ENCODE measurements at regions not wholly inside any gene's neighbourhood (a gene's known extent, or its start where the extent isn't known, plus 50 kb on each side); places are given as distances from the start of the nearest gene placed in this dataset.
"Not testable (repeated sequence)": the region's sequence is repeated elsewhere in the genome, so short reads cannot be mapped to it uniquely, and the experiment has no call there.

- H2BK12ac ChIP-seq (ENCODE audit: low read depth, low read length); H2AK5ac ChIP-seq (ENCODE audit: low read depth, low read length); H3K14ac ChIP-seq (ENCODE audit: insufficient read length); H3K23me2 ChIP-seq (ENCODE audit: low read depth, low read length); H3K27ac ChIP-seq (ENCODE audit: low read depth, low read length); H3K9me3 ChIP-seq (ENCODE audit: insufficient read depth in 2 of 2, low read depth in 1 of 2, low read length in 1 of 2); H2AFZ ChIP-seq (ENCODE audit: low read length); H4K5ac ChIP-seq (ENCODE audit: insufficient read length, low read depth, low read length); H2BK5ac ChIP-seq (ENCODE audit: low read depth, low read length); H4K91ac ChIP-seq (replicated peaks; ENCODE audit: insufficient read length, low read length); H2BK120ac ChIP-seq (replicated peaks; ENCODE audit: low read depth, low read length); H3K4ac ChIP-seq (replicated peaks; ENCODE audit: insufficient read length, low read depth, low read length); H3K36me3 ChIP-seq (ENCODE audit: control insufficient read depth in 2 of 4, insufficient read depth in 4 of 4, low read length in 3 of 4); CTCF ChIA-PET (ENCODE audit: partially characterized antibody); H2BK20ac ChIP-seq (ENCODE audit: low read length); H3K56ac ChIP-seq (replicated peaks; ENCODE audit: insufficient read length, low read depth, low read length); H3K79me2 ChIP-seq (ENCODE audit: control insufficient read depth in 1 of 2, insufficient read depth in 2 of 2, low read length in 2 of 2); POLR2A ChIA-PET (ENCODE audit: partially characterized antibody); H3K4me3 ChIP-seq (ENCODE audit: extremely low read depth in 1 of 4, insufficient read depth in 2 of 4, low read depth in 3 of 4, low read length in 4 of 4); DNase-seq (ENCODE audit: low read depth in 1 of 2, low spot score in 2 of 2); H3K4me1 ChIP-seq (replicated peaks in 1 of 4; ENCODE audit: control insufficient read depth in 3 of 4, insufficient read depth in 4 of 4, low read length in 3 of 4); H3K4me2 ChIP-seq (ENCODE audit: insufficient read depth in 1 of 2, low read depth in 2 of 2, low read length in 2 of 2); H3K23ac ChIP-seq (ENCODE audit: insufficient read length); H3K9ac ChIP-seq (replicated peaks in 1 of 4; ENCODE audit: extremely low read depth in 1 of 4, low read depth in 3 of 4, low read length in 3 of 4); H3K79me1 ChIP-seq (ENCODE audit: low read depth, low read length); H4K8ac ChIP-seq (ENCODE audit: extremely low read depth, insufficient read depth, low read length); H4K20me1 ChIP-seq (replicated peaks in 1 of 2; ENCODE audit: control insufficient read depth in 1 of 2, insufficient read depth in 2 of 2, low read length in 2 of 2); H3K18ac ChIP-seq (ENCODE audit: extremely low read depth, low read length); H3K27me3 ChIP-seq (replicated peaks in 1 of 4; ENCODE audit: control insufficient read depth in 3 of 4, extremely low read depth in 1 of 4, insufficient read depth in 3 of 4, low read length in 3 of 4); H2BK15ac ChIP-seq (ENCODE audit: low read length): not testable (repeated sequence)
- FAIRE-seq, result peak; percentile 100
- 67% methylated on average over 2 of the region's 2 CpGs; no CpG with 5 or more reads in 1 of the 2 experiments for WGBS, 2 experiments (ENCODE audit: extremely low coverage in 1 of 2, insufficient coverage in 1 of 2, insufficient read length in 1 of 2, insufficient replicate concordance in 2 of 2, low coverage in 1 of 2, low lambda C conversion rate in 2 of 2, missing lambda C conversion rate in 1 of 2)
Measured at GRCh38 chrX:909068-909467, 278.5 kb downstream of the SHOX start.

All from H1 (cell line).